ENCODE measurements at regions not wholly inside any gene's neighbourhood (a gene's known extent, or its start where the extent isn't known, plus 50 kb on each side); places are given as distances from the start of the nearest gene placed in this dataset.

DNA sequence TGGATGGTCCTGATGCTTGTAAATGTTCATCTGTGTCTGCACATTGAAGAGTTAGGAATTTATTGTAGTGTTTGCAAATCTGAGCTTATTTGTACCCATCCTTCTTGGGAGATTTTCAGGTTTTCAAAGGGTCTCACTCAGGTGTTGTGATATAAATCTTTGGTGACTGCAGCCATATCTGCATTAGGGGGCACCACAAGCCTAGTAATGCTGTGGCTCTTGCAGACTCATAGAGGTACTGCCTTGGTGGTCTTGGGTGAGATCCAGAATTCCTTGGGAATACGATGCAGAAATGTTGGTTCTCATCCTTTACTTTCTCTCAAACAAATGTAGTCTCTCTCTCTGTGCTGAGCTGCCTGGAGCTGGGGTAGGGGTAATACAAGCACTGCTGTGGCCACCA, 405.9 kb downstream of the TTLL7 start:
- no peaks in the 10 kb centered on the region for H3K36me3 ChIP-seq
- H3K9me3 ChIP-seq: no peaks in the 10 kb centered on the region; the same call in 1 of the 2 replicates

DNA sequence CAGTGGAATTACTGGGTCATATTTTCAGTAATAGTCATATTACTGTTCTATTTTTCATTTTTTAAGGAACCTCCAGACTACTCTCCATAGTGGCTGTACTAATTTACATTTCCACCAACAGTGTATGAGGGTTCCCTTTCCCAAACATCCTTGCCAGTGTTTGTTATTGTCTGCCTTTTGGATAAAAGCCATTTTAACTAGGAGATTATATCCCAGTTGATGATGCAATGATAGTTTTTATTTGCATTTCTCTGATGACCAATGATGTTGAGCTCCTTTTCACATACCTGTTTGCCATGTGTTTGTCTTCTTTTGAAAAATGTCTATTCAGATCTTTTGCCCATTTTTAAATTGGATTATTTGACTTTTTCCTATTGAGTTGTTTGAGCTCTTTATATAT, 410.8 kb downstream of the TTLL7 start:
- H3K4me3 ChIP-seq: no peak overlapping the region
- no peaks in the 10 kb centered on the region for H3K36me3 ChIP-seq
- no peaks in the 10 kb centered on the region; the same call in 1 of the 2 replicates for H3K9me3 ChIP-seq
- DNase-seq: no peak
- H3K27me3 ChIP-seq: no peaks in the 10 kb centered on the region

More for the DNA sequence above, 405.9 kb downstream of the TTLL7 start:
- no peak overlapping the region for H3K4me3 ChIP-seq
- no peaks in the 10 kb centered on the region for H3K27me3 ChIP-seq
- DNase-seq: no peak

DNA sequence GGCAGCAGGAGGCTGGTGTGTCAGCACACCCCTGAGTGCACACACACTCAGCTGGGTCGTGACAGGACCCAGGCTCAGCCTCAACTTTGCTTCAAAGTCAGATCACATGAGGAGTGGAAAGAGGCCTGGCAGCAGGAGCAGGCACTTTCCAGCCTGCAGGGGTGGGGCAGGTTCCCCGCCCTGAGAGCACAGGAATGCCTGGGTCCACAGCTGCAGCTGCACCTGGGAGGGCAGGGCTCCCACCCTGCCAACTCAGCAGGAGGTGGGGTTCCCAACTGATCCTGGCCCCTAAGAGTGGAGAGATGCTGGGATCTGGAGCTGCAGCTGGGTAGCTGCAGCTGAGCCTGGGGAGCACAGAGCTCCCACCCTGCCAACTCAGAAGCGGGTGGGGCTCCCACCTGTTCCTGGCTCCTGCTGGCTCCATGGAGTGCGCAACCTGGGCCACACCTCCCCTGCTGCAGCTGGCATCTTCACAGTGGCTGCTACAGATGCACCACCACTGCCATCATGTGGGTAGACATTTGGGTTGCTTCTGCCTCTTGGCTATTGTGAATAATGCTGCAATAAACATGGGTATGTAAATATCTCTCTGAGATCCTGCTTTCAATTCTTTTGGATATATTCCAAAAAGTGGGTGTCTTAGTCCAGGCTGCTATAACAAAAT, 415.4 kb downstream of the TTLL7 start:
- Histone ChIP-seq H3K36me3 (no peaks in the 10 kb centered on the region), H3K9me3 (peaks cover 2% of the 10 kb centered on the region), H3K27me3 (no peaks in the 10 kb centered on the region), H3K4me3 (no peak overlapping the region)
- DNase-seq: peak; percentile 6

DNA sequence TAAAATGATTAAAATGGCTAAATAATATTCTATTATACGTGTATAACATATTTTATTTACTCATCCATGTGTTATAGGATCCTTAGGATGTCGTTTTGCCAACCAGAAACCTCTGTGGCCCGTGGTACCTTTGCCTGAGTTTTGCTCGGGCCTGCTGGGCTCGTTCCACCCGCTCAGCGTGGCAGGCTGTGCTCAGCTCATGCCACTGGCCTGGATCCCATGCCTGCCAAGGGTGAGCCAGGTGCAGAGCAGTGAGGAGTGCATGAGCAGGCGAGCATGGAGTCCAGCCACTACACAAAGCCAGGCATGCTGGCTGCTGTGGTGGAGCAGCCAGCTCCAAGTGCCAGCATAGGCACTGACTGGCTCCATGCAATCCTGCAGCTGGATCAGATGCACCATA, 417.2 kb downstream of the TTLL7 start:
- Histone ChIP-seq H3K36me3 (no peaks in the 10 kb centered on the region), H3K4me3 (no peak overlapping the region), H3K27me3 (no peaks in the 10 kb centered on the region), H3K9me3 (peaks cover 2% of the 10 kb centered on the region)
- no peak for DNase-seq

DNA sequence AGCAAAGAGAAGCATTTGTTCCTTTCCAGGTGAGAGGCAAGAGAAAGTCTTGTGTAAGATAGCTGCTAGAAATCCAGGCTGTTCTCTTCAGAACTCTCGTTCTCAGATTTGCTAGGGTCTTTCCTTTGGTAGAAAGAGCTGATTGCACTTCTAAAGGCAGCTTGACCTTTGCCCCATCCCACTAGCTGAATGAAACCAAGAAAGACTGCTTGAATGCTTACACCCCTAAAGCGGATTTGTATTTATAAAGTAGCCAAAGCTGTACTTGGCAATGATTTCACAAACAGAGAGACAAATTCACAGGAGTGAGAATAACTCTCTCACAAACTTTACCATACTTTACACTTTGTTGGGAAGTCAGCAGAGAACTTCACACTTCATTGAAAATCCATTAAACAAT, 424.1 kb downstream of the TTLL7 start:
- H3K36me3 ChIP-seq: no peaks in the 10 kb centered on the region
- H3K9me3 ChIP-seq: no peaks in the 10 kb centered on the region
- H3K4me3 ChIP-seq: no peak overlapping the region
- no peaks in the 10 kb centered on the region for H3K27me3 ChIP-seq
- DNase-seq: no peak

DNA sequence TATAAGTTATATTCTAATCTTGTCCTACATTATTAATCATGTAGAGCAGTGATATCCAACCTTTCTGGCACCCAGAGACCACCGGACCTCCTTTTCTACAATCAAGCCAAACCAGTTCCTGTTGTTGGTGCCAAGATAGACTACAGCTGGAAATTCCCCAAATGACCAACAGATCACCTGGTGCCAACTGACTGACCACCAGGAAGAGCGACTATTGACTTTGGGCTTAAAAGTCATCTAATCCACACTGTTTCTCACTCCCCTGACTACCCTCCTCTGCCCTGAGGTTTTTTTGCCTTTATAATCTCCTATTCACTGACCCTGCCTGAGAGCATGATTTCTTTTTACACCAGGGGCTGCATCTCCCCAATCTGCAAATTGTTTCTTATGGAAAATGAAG, 425.2 kb downstream of the TTLL7 start:
- no peak for DNase-seq
- Histone ChIP-seq H3K9me3 (no peaks in the 10 kb centered on the region), H3K4me3 (no peak overlapping the region), H3K36me3 (no peaks in the 10 kb centered on the region), H3K27me3 (no peaks in the 10 kb centered on the region)

DNA sequence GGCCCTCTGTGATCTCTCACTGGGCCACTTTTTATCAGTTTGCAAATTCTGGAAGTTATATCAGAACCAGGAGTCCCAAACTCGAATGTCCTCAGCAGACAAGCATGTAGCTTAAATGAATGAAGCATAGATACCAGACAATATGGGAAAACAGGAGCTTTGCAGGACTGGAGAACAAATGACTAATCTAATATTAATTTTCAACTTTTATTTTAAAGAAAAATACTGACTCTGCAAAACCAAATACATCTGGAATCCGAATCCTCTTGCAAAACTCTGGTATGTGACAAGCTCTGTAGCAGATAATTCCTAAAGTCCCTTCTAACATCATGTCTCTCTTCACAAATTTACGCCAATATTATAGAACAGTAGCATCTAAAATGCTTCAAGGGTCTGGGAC, 427.4 kb downstream of the TTLL7 start:
- no peak overlapping the region for H3K4me3 ChIP-seq
- no peak for DNase-seq
- no peaks in the 10 kb centered on the region for H3K36me3 ChIP-seq

DNA sequence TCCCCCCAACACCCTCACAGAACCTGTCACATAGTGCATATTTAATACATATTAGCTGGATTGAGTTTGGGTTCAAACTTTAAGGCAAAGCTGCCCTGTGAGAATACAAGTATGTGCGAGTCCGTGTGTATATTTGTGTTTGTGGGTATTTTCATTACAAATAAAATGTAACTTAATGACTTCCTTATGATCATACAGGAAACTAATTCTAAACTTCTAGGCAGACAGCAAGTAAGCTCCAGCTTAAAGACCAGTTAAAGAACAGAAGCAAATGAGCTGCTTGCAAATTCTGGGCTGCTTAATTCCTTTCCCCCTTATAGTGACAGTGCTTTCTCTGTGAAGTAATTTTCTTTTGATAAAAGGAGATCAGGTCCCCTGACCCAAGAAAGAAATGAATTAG, 437.6 kb downstream of the TTLL7 start:
- Histone ChIP-seq H3K9me3 (no peaks in the 10 kb centered on the region), H3K27me3 (no peaks in the 10 kb centered on the region), H3K36me3 (no peaks in the 10 kb centered on the region), H3K4me3 (no peak overlapping the region)
- no peak for DNase-seq

More for the DNA sequence above, 427.4 kb downstream of the TTLL7 start:
- H3K27me3 ChIP-seq: no peaks in the 10 kb centered on the region
- H3K9me3 ChIP-seq: no peaks in the 10 kb centered on the region

DNA sequence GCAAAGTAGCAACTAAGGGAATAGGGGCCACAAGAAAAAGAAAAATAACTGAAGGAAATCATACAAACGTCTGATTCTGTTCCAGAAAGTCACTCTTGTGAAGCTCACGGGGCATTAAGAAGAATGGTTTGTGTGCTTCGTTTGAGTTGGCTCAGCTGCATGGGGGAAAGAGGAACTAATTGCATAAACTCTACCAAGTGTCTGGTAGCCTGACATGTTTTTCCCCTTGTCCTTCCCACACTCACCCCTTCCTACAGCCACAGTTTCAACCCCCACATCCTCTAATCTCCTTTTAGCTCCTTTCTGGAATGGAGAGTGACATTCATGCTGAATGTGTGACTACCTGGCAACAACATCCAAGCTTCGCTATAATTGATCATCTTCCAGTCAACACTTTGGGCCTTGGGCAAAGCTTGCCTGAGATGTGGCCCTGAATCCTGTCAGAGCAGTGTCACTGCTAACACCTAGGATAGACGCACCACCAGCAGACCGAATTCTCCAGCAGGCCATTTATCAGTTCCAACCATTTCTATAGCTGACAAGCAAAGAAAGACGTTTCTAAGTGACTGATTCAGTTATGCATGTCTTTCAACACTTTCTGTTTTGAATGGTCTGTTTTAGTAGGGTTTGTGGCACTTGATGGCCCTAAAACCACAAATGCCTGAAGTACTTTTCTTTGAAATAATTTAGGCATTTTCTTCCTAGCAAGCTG, 439.6 kb downstream of the TTLL7 start:
- no peak for DNase-seq
- Histone ChIP-seq H3K27me3 (no peaks in the 10 kb centered on the region), H3K4me3 (no peak overlapping the region), H3K9me3 (no peaks in the 10 kb centered on the region), H3K36me3 (no peaks in the 10 kb centered on the region)

DNA sequence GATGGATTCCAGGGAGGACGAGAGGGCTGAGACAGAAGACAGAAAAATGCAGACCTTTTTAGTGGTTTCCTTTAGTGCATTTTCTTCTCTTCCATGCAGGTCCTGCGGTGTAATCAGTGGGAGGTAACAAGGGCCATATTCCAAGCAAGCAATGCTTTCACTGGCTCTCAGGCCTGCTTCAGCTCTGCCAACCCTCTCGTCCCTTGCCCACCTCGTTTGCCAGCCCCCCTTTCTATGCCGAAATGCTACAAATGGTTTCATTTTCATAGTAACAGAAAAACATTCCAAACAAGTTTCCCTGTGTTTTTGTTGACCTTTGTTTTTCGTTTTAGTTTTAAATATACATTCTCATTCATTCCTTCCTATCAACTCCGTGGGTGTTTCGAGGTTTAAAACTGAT, 443.1 kb downstream of the TTLL7 start:
- no peak for DNase-seq
- no peaks in the 10 kb centered on the region for H3K36me3 ChIP-seq
- no peaks in the 10 kb centered on the region for H3K27me3 ChIP-seq
- no peak overlapping the region for H3K4me3 ChIP-seq
- H3K9me3 ChIP-seq: no peaks in the 10 kb centered on the region

DNA sequence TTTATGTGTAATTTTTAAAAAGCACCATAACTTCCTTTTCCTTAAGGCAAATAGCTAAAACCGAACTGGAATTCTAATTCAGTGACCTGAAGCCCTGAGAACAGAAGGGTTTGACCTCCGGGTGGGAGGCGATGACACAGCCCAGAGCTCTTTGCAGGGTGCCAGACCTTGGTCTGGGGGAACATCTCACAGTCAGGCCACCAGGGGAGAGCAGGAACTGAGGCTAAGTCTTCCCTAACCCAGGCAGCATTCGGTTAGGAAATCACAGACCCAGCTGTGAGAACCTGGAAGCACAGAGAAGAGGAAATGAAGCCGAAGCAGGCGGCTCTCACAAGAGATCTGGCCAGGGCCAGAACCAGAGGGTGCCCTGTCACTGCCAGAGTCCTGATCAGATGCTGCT, 444.8 kb downstream of the TTLL7 start:
- Histone ChIP-seq H3K27me3 (no peaks in the 10 kb centered on the region), H3K9me3 (no peaks in the 10 kb centered on the region), H3K36me3 (no peaks in the 10 kb centered on the region), H3K4me3 (no peak overlapping the region)
- DNase-seq: no peak

DNA sequence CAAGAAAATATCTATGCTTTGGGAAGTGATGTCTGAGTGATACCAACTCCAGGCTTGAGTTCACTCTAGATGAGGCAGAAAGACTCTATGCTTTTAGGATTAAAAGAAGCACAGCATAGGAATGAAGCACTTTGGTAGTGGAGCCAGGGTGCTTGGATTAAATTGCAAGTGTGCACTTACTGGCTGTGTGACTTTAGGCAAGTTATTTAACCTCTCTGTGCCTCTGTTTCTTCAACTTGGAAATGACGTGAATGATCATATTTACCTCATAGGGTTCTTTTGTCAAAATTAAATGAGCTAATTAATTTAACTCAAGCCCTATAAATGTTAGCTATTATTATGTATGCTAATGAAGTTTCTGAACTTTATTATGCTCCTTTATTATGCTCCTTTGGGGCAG, 446.1 kb downstream of the TTLL7 start:
- Histone ChIP-seq H3K4me3 (no peak overlapping the region), H3K9me3 (no peaks in the 10 kb centered on the region), H3K36me3 (no peaks in the 10 kb centered on the region), H3K27me3 (no peaks in the 10 kb centered on the region)
- no peak for DNase-seq

DNA sequence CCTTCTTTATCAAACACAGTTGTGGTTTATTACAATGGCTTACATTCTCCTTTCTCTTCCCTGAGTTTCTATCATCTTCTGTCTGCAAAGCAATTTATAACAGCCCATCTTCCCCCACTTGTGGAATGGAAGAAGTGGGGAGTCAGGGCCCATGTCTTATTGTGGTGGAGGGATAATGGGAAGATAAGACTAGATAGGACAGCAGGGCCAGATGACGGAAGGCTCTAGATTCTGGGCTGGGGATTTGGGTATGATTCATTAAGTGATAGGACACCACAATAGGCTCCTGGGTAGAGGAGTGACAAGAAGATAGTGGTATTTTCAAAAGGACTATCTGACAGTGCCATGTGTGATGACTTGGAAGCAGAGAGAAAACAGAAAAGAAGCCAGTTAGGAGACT, 450.6 kb downstream of the TTLL7 start:
- no peak for DNase-seq
- Histone ChIP-seq H3K27me3 (no peaks in the 10 kb centered on the region), H3K36me3 (no peaks in the 10 kb centered on the region), H3K9me3 (no peaks in the 10 kb centered on the region), H3K4me3 (no peak overlapping the region)

DNA sequence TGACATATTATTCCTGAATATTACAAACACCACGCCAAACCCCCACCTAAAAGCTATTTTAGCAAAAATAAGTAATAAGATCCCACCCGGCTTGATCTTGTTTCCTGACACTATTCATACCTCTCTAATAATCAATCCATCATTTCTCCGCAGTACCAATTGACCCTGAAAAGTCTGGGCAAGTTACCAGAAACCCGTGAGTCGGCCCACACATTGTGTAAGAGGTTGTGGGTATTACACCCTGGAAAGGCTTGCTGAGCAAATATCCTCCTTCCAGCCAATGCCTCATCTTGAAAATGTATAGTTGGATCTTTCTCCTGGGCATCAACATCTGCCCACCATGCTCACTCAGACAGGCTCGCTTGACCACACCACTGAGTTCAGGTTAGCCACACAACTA, 451.0 kb downstream of the TTLL7 start:
- no peaks in the 10 kb centered on the region for H3K9me3 ChIP-seq
- no peaks in the 10 kb centered on the region for H3K36me3 ChIP-seq
- peak; percentile 26 for DNase-seq
- H3K27me3 ChIP-seq: no peaks in the 10 kb centered on the region
- H3K4me3 ChIP-seq: no peak overlapping the region

DNA sequence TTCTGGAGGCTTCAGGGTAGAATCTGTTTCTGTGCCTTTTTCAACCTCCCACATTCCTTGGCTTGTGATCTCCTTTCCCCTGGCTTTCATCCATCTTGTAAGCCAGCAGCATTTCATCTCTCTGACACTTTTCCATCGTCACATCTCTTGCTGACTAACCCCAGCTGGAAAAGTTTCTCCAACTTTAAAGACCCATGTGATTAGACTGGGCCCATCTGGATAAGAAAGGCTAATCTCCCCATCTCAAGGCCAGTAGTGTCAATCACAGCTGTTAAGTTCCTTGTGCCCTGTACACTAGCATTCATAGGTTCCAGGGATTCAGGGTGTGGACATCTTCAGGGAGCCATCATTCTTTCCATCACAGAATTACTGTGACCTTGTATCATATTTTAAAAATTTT, 452.1 kb downstream of the TTLL7 start:
- peak; percentile 47 for DNase-seq
- Histone ChIP-seq H3K36me3 (no peaks in the 10 kb centered on the region), H3K27me3 (no peaks in the 10 kb centered on the region), H3K4me3 (no peak overlapping the region), H3K9me3 (no peaks in the 10 kb centered on the region)

DNA sequence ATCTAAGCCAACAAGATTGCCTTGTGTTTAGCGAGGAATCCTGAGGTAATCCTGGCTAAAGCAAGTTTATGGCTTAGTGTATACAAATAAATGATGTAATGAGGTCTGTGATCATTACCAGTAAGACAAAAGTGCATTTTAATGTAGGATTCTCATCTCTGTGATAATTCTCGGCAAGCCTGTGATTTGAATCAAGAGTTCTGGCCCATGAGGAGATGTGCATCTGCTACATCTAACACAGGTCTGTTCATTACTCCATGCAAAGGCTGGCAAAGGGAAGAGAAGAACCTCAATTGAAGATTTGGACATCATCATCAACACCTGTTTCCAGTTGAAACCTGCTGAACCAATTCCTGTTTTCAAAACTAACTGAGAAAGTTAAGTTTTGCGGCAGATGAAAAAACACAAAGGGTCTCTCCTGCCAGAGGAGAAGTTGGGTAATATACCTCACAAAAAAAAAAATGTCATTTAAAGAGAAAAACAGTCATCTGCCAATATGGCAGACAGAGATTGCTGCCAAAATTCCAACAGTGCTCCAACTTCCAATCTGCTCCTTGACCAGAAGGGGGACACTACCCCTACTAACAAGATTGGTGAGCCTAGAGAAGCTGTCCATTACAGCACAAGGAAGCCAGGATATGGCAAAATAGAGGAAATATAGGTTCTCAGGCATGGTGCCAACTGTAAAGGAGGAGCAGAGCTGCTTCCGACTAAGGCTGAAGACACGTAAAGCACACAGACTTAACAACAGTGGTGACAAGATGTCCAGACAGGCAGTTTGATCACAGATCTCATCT, 453.7 kb downstream of the TTLL7 start:
- Histone ChIP-seq H3K4me3 (no peak overlapping the region), H3K27me3 (no peaks in the 10 kb centered on the region), H3K9me3 (no peaks in the 10 kb centered on the region), H3K36me3 (no peaks in the 10 kb centered on the region)
- DNase-seq: peak; percentile 21

DNA sequence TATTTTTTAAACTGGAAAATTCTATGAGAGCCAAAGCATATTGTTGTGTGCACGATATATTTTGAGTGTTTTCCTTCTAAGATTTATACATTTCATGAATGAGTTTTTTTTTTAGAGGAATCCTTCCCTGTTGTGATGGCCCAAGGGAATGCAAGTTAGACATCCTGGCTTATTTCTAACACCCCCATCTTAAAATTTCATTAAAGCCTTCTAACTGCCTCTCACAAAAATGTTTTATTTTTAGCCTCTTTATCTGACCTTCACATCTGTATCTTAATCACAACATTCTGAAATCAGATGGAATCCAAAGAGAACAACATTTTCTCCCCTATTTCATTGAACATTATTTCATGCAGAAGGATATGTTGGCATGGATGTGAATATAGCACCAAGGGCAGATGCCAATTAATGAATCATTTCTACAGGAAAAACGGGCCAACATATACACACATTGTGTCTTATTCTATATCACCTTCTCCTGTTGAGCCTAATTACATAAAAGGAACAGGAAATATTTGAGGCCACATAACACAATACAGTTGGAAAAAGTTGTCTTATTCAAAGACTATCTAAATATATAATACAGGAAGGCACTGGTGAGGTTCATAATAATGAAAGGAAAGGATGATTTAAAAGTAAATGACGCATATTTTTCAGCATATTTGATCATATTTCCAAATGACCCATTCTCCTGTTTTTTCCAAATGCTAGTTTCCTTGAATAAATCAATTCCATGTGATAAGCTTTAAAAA, 455.5 kb downstream of the TTLL7 start:
- H3K4me3 ChIP-seq: no peak overlapping the region
- H3K27me3 ChIP-seq: no peaks in the 10 kb centered on the region
- no peak for DNase-seq
- H3K36me3 ChIP-seq: no peaks in the 10 kb centered on the region
- H3K9me3 ChIP-seq: no peaks in the 10 kb centered on the region

Measured in MG63 (cell line).